ENCODE measurements at regions not wholly inside any gene's neighbourhood (a gene's known extent, or its start where the extent isn't known, plus 50 kb on each side); places are given as distances from the start of the nearest gene placed in this dataset.

GRCh38 chr3:36201546-36201945 lies 178.8 kb upstream of the STAC start:
- DNase-seq, result no peak

- no peak for DNase-seq
These were observed 173.2 kb upstream of the STAC start for GRCh38 chr3:36206956-36207580.

- DNase-seq, result no peak
These were observed 169.3 kb upstream of the STAC start for GRCh38 chr3:36210840-36211651.

DNA sequence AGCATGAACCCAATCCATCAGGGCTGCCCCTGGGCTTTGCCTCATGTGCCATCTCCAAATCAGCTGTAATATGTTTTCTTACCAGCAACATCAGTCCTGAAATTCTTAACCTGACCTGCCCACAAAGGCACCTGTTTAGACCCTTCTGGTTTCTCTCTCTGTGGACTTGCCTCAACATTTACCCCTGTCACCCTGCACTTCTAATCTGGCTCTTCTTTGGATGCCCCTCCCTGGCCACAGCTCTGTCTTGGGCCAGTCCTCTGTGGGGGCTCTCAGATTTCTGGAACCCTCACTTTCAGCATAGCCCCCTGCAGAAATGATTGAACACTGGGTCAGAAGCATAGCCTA lies 168.7 kb upstream of the STAC start:
- DNase-seq, result no peak

DNA sequence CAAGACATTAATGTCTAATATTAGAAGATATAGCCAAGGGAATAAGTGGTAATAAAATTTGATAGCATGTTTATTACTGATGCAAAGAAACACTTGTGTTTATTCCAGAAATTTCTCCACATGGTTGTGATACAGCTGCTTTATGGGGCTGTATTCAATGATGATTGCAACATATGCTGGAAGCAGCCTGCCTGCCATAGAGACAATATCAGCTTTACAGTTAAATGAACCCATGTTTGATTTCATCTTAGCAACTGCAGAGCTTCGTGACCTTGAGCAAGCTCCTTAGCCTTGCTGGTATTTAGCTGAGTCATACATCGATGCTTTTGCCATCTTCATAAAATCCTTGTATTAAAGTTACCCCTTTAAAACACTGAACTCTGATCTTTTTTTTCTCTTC lies 168.1 kb upstream of the STAC start:
- DNase-seq, result no peak

DNA sequence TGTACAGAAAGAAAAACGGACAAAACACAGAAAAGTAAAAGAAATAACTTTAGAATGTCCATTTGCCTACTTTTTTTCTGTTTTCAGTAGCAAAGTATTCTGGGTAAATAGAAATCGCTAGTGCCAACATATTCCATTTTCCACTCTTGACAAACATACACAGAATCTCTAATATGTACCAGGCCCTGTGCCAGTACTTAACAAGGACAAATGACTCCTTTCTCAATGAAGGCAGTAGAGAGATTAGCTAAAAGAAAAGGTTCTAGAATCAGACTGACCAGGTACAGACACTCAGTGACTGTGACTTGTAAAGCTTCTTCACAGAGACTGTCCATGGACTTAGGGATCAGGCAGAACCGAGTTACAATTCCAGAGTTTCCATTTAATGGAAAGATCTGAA lies 165.8 kb upstream of the STAC start:
- no peak for DNase-seq

DNA sequence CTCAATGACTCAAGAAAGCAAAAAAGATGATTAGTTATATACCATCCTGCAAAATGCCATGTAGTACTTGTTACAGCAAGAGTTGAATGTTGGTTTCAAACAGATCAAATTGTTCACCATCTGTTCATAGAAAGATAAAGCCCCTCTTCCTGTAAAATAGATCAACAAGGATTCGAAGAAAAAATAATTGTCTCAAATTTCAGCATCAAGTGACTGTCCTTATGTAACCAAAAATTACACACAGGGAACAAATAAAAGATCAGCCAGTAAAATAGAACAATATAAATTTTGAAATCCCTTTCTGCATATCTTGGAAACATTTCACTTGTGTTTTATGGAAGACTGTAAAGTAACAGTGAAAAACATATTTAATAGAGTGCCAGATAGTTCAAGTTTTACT lies 165.1 kb upstream of the STAC start:
- no peak for DNase-seq

GRCh38 chr3:36219398-36219797 lies 160.9 kb upstream of the STAC start:
- DNase-seq, result no peak

- DNase-seq, result no peak
These were observed 160.1 kb upstream of the STAC start for GRCh38 chr3:36220173-36220572.

- DNase-seq, result no peak
These were observed 158.3 kb upstream of the STAC start for GRCh38 chr3:36221975-36222374.

GRCh38 chr3:36227980-36228379 lies 152.3 kb upstream of the STAC start:
- no peak for DNase-seq

DNA sequence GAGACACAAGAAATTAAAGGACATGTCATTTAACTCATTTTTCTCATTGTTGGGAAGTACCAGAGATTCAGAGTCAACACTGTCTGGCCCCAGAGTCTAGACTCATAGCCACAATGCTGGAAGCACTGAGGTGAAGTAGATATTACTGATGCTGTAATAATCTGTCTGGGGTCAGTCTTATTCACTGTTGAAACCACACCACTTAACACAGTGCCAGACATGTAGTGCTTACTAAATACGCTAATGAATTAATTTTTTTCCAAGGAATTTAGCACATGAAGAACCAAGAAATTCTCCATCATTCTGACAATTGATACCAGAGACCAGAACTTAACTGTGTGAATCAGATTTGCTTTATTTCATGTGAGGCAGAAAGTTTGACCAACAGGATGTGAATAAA lies 150.8 kb upstream of the STAC start:
- no peak for DNase-seq

DNA sequence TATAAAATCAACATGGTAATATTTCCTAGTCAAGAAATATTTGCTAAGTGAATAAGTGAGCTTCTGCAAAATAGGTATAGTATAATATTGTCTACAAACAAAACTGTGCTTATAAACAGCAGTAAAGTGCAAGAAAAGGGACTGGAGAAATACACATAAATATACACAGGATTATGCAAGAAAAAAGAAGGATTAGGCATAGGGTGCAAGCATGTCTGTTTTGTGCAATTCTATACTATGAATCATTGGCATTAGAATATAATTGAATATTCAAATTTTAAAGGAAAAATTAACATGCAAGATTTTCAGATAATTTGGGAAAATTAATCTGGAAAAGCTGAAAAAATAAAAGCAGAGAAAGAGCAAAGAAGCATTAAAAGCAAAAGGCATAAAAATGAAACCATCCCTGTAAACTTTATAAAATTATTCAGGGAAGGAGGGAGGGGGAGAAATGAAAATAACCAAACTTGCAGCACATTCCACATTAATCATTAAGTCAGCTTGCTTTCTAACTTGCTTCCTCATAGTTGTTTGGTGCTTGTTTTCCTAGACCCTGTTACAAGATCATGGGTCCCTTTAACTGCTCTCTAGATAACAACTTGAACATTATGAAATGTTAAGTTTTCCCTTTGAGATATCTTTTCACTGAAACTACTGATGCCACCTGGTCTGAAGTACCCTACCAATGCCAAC lies 147.4 kb upstream of the STAC start:
- DNase-seq, result no peak

DNA sequence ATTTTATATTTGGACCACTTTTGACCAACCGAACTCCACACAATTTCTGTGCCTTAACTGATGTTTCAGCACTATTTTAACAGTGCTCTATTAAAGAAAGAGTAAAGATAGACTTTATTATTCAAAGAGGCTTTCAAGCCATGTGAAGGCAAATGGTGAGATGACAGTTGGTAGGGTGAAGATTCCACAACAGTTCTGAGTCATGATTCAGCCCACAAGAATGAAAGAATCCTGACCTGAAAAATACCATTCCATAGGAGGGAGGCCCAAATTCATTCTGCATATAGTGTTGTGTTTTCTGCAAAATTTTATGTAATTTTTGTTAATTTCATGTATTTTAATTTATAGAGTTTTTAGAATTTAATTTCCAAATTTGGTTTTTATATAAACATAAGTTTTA lies 135.6 kb upstream of the STAC start:
- no peak for DNase-seq

- no peak for DNase-seq
These were observed 131.9 kb upstream of the STAC start for GRCh38 chr3:36248374-36248773.

DNA sequence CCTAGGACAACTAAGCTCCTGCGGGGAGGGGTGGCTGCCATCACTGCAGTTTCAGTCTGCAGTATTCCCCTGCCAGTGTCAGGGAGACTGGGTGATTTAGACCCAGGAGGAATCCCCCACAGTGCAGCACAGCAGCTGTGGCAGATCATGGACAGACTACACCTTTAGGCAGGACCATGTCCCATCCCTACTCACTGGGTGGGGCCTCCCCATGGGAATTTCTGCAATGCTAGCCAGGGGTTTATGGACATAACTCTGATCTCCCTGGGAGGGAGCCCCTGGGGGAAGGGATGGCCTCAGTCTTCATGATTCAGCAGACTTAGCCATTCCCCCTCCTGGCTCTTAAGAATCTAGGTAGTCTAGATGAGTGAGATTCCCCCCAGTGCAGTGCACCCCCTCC lies 130.1 kb upstream of the STAC start:
- DNase-seq, result no peak

DNA sequence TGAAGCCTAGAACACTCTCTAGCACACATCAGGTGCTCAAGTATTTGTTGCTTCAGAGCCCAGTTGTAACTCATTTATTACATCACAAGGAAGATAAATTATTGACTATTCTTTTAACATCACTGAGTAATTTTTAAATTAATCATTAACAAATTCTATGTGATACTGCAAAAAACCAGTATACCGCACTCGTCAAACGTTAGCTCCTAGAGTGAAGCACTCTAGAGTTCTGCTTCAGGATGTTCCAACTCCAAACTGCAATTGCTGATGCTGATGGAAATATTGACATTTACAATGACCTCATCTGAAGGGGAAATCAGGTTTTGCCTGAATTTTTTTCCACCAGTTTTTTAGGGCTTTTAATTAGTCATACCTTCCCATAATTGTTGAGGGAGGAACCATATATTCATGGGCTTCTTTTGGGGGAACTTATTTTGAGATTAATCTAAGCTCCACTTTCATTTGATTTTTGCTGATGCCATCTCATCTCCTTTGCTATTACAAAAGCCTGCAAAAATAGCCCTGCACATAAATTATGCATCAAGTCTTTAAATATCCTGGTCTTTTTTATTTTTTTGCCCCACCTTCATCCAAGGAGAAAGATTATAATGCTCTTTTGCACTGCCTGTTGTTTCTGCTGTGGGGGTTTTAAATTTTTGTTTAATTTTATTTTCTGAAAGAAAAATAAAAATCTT lies 123.0 kb upstream of the STAC start:
- DNase-seq, result no peak

- no peak for DNase-seq
These were observed 121.9 kb upstream of the STAC start for GRCh38 chr3:36258421-36258820.

DNA sequence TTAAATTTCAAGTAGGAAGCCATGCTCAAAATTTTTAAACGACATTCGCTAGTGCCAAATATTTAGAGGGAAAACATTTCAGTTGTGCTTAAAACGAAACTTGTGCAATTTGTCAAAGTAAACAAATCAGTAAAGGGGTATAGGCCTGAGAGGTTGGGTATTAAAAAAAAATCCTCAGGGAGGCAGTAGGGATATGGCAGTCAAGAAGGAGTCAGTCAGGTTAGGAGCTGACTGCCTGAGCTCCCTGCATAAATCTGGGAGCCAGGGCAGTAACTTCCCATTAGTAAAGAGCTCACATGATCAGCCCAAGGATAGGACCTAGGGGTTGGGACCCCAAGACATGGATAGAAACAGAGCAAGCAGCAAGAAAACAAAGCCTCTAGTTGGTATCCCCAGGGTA lies 120.7 kb upstream of the STAC start:
- no peak for DNase-seq

- DNase-seq, result no peak
These were observed 111.0 kb upstream of the STAC start for GRCh38 chr3:36269274-36269673.

- DNase-seq, result no peak
These were observed 97.5 kb upstream of the STAC start for GRCh38 chr3:36282766-36283165.

DNA sequence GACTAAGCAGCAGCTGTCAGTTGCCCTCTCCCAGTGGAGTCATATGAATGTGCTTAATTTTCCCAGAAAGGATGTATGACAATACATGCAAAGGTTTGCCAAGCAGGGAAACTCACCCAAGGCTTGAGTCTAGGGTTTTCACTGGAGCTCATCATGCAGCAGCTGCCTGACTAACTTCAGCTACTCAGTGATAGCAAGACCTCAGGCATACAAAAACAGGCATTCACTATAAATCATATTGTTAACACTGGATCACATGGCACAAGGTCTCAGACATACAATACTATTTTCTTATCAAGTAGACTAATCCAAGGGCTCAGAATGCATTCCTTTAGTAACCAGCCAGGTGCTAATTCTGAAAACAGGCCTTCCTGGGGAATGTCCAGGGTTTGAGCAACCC lies 85.0 kb upstream of the STAC start:
- DNase-seq, result no peak

GRCh38 chr3:36297195-36297594 lies 83.1 kb upstream of the STAC start:
- DNase-seq, result no peak

GRCh38 chr3:36298188-36298587 lies 82.1 kb upstream of the STAC start:
- DNase-seq, result no peak
